ENCODE measurements at regions not wholly inside any gene's neighbourhood (a gene's known extent, or its start where the extent isn't known, plus 50 kb on each side); places are given as distances from the start of the nearest gene placed in this dataset.

GRCh38 chr2:38228753-38229152 is 148.3 kb downstream of the ATL2 start:
- H3K27ac Mint-ChIP-seq = no peak overlapping the region
- no peak for DNase-seq
- Histone ChIP-seq H3K4me3 (ENCODE audit: low read length) (no peak overlapping the region), H3K9me3 (ENCODE audit: control insufficient read depth in 2 of 3, low read length in 3 of 3) (no peaks in the 10 kb centered on the region), H3K27me3 (ENCODE audit: control insufficient read depth in 2 of 2, insufficient read depth in 2 of 2, low read length in 2 of 2) (peaks cover 0 to 4% of the 10 kb centered on the region in 2 donors), H3K36me3 (ENCODE audit: control insufficient read depth in 2 of 3, insufficient read depth in 3 of 3, low read length in 3 of 3) (no peaks in the 10 kb centered on the region), H3K27ac (ENCODE audit: low read depth, low read length) (no peak overlapping the region), H3K4me1 (ENCODE audit: control insufficient read depth in 2 of 2, insufficient read depth in 2 of 2, low read length in 2 of 2) (no peaks in the 10 kb centered on the region)
- H3K36me3 Mint-ChIP-seq = no peaks in the 10 kb centered on the region
- ChIA-PET POLR2A (no interaction called here), CTCF (no interaction called here)
- peaks cover 36 to 64% (median 53%) of the 10 kb centered on the region in 5 donors for H3K27me3 Mint-ChIP-seq
- H3K9me3 Mint-ChIP-seq = peaks cover 0 to under 1% (median 0%) of the 10 kb centered on the region in 11 donors
- no peak overlapping the region for H3K4me3 Mint-ChIP-seq
- intact Hi-C loops (cut with micrococcal nuclease) = no loop called here
- H3K4me1 Mint-ChIP-seq = peaks cover 0 to 2% (median 0%) of the 10 kb centered on the region in 7 donors
- no peak for ATAC-seq

GRCh38 chr2:38224821-38225437 is 149.0 kb upstream of the CYP1B1 start:
- Histone ChIP-seq H3K27ac (ENCODE audit: low read depth, low read length) (no peak overlapping the region), H3K36me3 (ENCODE audit: control insufficient read depth in 2 of 3, insufficient read depth in 3 of 3, low read length in 3 of 3) (no peaks in the 10 kb centered on the region), H3K27me3 (ENCODE audit: control insufficient read depth in 2 of 2, insufficient read depth in 2 of 2, low read length in 2 of 2) (peaks cover 0 to 4% of the 10 kb centered on the region in 2 donors), H3K9me3 (ENCODE audit: control insufficient read depth in 2 of 3, low read length in 3 of 3) (no peaks in the 10 kb centered on the region), H3K4me1 (ENCODE audit: control insufficient read depth in 2 of 2, insufficient read depth in 2 of 2, low read length in 2 of 2) (no peaks in the 10 kb centered on the region), H3K4me3 (ENCODE audit: low read length) (no peak overlapping the region)
- Mint-ChIP-seq H3K4me3 (no peak overlapping the region), H3K4me1 (peaks cover 0 to 2% (median 0%) of the 10 kb centered on the region in 7 donors), H3K36me3 (no peaks in the 10 kb centered on the region), H3K27ac (no peak overlapping the region), H3K9me3 (peaks cover 0 to 10% (median 4%) of the 10 kb centered on the region in 11 donors), H3K27me3 (peaks cover 37 to 56% (median 48%) of the 10 kb centered on the region in 5 donors)
- intact Hi-C loops (cut with micrococcal nuclease) = no loop called here
- ChIA-PET CTCF (no interaction called here), POLR2A (no interaction called here)
- DNase-seq (no peak), ATAC-seq (no peak)

GRCh38 chr2:38224181-38224580 is 148.2 kb upstream of the CYP1B1 start:
- no peaks in the 10 kb centered on the region for H3K36me3 Mint-ChIP-seq
- no peak overlapping the region for H3K4me3 Mint-ChIP-seq
- intact Hi-C loops (cut with micrococcal nuclease) = no loop called here
- CTCF ChIA-PET = no interaction called here
- Histone ChIP-seq H3K4me1 (ENCODE audit: control insufficient read depth in 2 of 2, insufficient read depth in 2 of 2, low read length in 2 of 2) (no peaks in the 10 kb centered on the region), H3K9me3 (ENCODE audit: control insufficient read depth in 2 of 3, low read length in 3 of 3) (no peaks in the 10 kb centered on the region), H3K27me3 (ENCODE audit: control insufficient read depth in 2 of 2, insufficient read depth in 2 of 2, low read length in 2 of 2) (peaks cover 0 to 4% of the 10 kb centered on the region in 2 donors), H3K4me3 (ENCODE audit: low read length) (no peak overlapping the region), H3K36me3 (ENCODE audit: control insufficient read depth in 2 of 3, insufficient read depth in 3 of 3, low read length in 3 of 3) (no peaks in the 10 kb centered on the region), H3K27ac (ENCODE audit: low read depth, low read length) (no peak overlapping the region)
- DNase-seq (no peak), ATAC-seq (no peak)
- H3K27ac Mint-ChIP-seq = no peak overlapping the region
- POLR2A ChIA-PET = no interaction called here
- peaks cover 0 to 2% (median 0%) of the 10 kb centered on the region in 7 donors for H3K4me1 Mint-ChIP-seq
- peaks cover 0 to 15% (median 6%) of the 10 kb centered on the region in 11 donors for H3K9me3 Mint-ChIP-seq
- H3K27me3 Mint-ChIP-seq = peaks cover 44 to 59% (median 52%) of the 10 kb centered on the region in 5 donors

GRCh38 chr2:38223256-38223655 is 147.3 kb upstream of the CYP1B1 start:
- no peak for ATAC-seq
- peaks cover 0 to 15% (median 7%) of the 10 kb centered on the region in 11 donors for H3K9me3 Mint-ChIP-seq

GRCh38 chr2:38220164-38220563 is 144.2 kb upstream of the CYP1B1 start:
- Histone ChIP-seq H3K27me3 (ENCODE audit: control insufficient read depth in 2 of 2, insufficient read depth in 2 of 2, low read length in 2 of 2) (peaks cover 0 to 4% of the 10 kb centered on the region in 2 donors), H3K4me1 (ENCODE audit: control insufficient read depth in 2 of 2, insufficient read depth in 2 of 2, low read length in 2 of 2) (no peaks in the 10 kb centered on the region), H3K9me3 (ENCODE audit: control insufficient read depth in 2 of 3, low read length in 3 of 3) (no peaks in the 10 kb centered on the region), H3K36me3 (ENCODE audit: control insufficient read depth in 2 of 3, insufficient read depth in 3 of 3, low read length in 3 of 3) (no peaks in the 10 kb centered on the region), H3K27ac (ENCODE audit: low read depth, low read length) (no peak overlapping the region), H3K4me3 (ENCODE audit: low read length) (no peak overlapping the region)
- Mint-ChIP-seq H3K27me3 (peaks cover 37 to 41% (median 38%) of the 10 kb centered on the region in 5 donors), H3K4me3 (no peak overlapping the region), H3K36me3 (no peaks in the 10 kb centered on the region), H3K4me1 (peaks cover 0 to 6% (median 0%) of the 10 kb centered on the region in 7 donors), H3K27ac (no peak overlapping the region), H3K9me3 (peaks cover 0 to 15% (median 7%) of the 10 kb centered on the region in 11 donors)
- no peak for ATAC-seq
- ChIA-PET CTCF (no interaction called here), POLR2A (no interaction called here)
- DNase-seq = no peak
- intact Hi-C loops (cut with micrococcal nuclease) = no loop called here

More at GRCh38 chr2:38223256-38223655, 147.3 kb upstream of the CYP1B1 start:
- Mint-ChIP-seq H3K36me3 (no peaks in the 10 kb centered on the region), H3K4me1 (peaks cover 0 to under 1% (median 0%) of the 10 kb centered on the region in 7 donors), H3K27me3 (peaks cover 48 to 58% (median 53%) of the 10 kb centered on the region in 5 donors), H3K4me3 (no peak overlapping the region), H3K27ac (no peak overlapping the region)
- ChIA-PET CTCF (no interaction called here), POLR2A (no interaction called here)
- intact Hi-C loops (cut with micrococcal nuclease) = no loop called here
- H3K27me3 ChIP-seq (ENCODE audit: control insufficient read depth in 2 of 2, insufficient read depth in 2 of 2, low read length in 2 of 2) = peaks cover 0 to 4% of the 10 kb centered on the region in 2 donors
- H3K9me3 ChIP-seq (ENCODE audit: control insufficient read depth in 2 of 3, low read length in 3 of 3) = no peaks in the 10 kb centered on the region
- H3K4me1 ChIP-seq (ENCODE audit: control insufficient read depth in 2 of 2, insufficient read depth in 2 of 2, low read length in 2 of 2) = no peaks in the 10 kb centered on the region
- DNase-seq = no peak
- H3K27ac ChIP-seq (ENCODE audit: low read depth, low read length) = no peak overlapping the region
- H3K4me3 ChIP-seq (ENCODE audit: low read length) = no peak overlapping the region
- no peaks in the 10 kb centered on the region for H3K36me3 ChIP-seq (ENCODE audit: control insufficient read depth in 2 of 3, insufficient read depth in 3 of 3, low read length in 3 of 3)

- Mint-ChIP-seq H3K9me3 (peaks cover 0 to 15% (median 7%) of the 10 kb centered on the region in 11 donors), H3K4me1 (peaks cover 0 to 8% (median 5%) of the 10 kb centered on the region in 7 donors), H3K27me3 (peaks cover 26 to 30% (median 28%) of the 10 kb centered on the region in 5 donors), H3K27ac (no peak overlapping the region), H3K4me3 (no peak overlapping the region), H3K36me3 (no peaks in the 10 kb centered on the region)
- Histone ChIP-seq H3K4me1 (ENCODE audit: control insufficient read depth in 2 of 2, insufficient read depth in 2 of 2, low read length in 2 of 2) (peaks cover 0 to under 1% of the 10 kb centered on the region in 2 donors), H3K36me3 (ENCODE audit: control insufficient read depth in 2 of 3, insufficient read depth in 3 of 3, low read length in 3 of 3) (no peaks in the 10 kb centered on the region), H3K27me3 (ENCODE audit: control insufficient read depth in 2 of 2, insufficient read depth in 2 of 2, low read length in 2 of 2) (no peaks in the 10 kb centered on the region), H3K9me3 (ENCODE audit: control insufficient read depth in 2 of 3, low read length in 3 of 3) (no peaks in the 10 kb centered on the region), H3K27ac (ENCODE audit: low read depth, low read length) (no peak overlapping the region), H3K4me3 (ENCODE audit: low read length) (no peak overlapping the region)
- CTCF ChIA-PET = no interaction called here
- ATAC-seq = no peak
- intact Hi-C loops (cut with micrococcal nuclease) = no loop called here
- DNase-seq = no peak
- POLR2A ChIA-PET = no interaction called here
Observed at GRCh38 chr2:38218995-38219394, 143.0 kb upstream of the CYP1B1 start.

GRCh38 chr2:38218591-38218991 is 142.6 kb upstream of the CYP1B1 start:
- Mint-ChIP-seq H3K27ac (no peak overlapping the region), H3K4me3 (no peak overlapping the region), H3K36me3 (no peaks in the 10 kb centered on the region), H3K9me3 (peaks cover 0 to 15% (median 7%) of the 10 kb centered on the region in 11 donors), H3K27me3 (peaks cover 23 to 26% (median 25%) of the 10 kb centered on the region in 5 donors), H3K4me1 (peaks cover 4 to 12% (median 9%) of the 10 kb centered on the region in 7 donors)
- no peak overlapping the region for H3K4me3 ChIP-seq (ENCODE audit: low read length)
- POLR2A ChIA-PET = no interaction called here
- intact Hi-C loops (cut with micrococcal nuclease) = no loop called here
- CTCF ChIA-PET = no interaction called here
- H3K27me3 ChIP-seq (ENCODE audit: control insufficient read depth in 2 of 2, insufficient read depth in 2 of 2, low read length in 2 of 2) = no peaks in the 10 kb centered on the region
- H3K9me3 ChIP-seq (ENCODE audit: control insufficient read depth in 2 of 3, low read length in 3 of 3) = no peaks in the 10 kb centered on the region
- H3K36me3 ChIP-seq (ENCODE audit: control insufficient read depth in 2 of 3, insufficient read depth in 3 of 3, low read length in 3 of 3) = no peaks in the 10 kb centered on the region
- DNase-seq (no peak), ATAC-seq (no peak)
- peaks cover 0 to 4% of the 10 kb centered on the region in 2 donors for H3K4me1 ChIP-seq (ENCODE audit: control insufficient read depth in 2 of 2, insufficient read depth in 2 of 2, low read length in 2 of 2)
- no peak overlapping the region for H3K27ac ChIP-seq (ENCODE audit: low read depth, low read length)

Measured in naive thymus-derived CD4-positive, alpha-beta T cell (primary cell).